Eye (tissue), 1 donor: ENCODE measurements at regions not wholly inside any gene's neighbourhood (a gene's known extent, or its start where the extent isn't known, plus 50 kb on each side); places are given as distances from the start of the nearest gene placed in this dataset.
A peak's percentile ranks its signal among the peaks of the same experiment; 100 is the strongest.
"Not testable (repeated sequence)": the region's sequence is repeated elsewhere in the genome, so short reads cannot be mapped to it uniquely, and the experiment has no call there.

Source experiments
- DNase-seq: peaks from one replicate; pipeline ENCODE4 v3.0.0-alpha.2; 2015

DNA sequence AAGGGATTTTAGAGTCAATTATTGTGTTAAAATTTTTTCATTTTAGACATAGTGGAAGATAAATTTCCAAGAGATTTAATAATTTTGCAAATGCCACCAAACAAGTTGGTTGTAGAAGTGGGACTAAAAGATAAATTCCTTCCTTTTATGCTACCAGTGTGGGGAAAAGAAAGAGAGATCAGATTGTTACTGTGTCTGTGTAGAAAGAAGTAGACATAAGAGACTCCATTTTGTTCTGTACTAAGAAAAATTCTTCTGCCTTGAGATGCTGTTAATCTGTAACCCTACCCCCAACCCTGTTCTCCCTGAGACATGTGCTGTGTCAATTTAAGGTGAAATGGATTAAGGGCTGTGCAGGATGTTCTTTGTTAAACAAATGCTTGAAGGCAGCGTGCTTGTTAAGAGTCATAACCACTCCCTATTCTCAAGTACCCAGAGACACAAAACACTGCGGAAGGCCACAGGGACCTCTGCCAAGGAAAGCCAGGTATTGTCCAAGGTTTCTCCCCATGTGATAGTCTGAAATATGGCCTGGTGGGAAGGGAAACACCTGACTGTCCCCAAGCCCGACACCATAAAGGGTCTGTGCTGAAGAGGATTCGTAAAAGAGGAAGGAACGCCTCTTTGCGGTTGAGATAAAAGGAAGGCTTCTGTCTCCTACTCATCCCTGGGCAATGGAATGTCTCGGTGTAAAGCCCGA lies 117.0 kb downstream of the CEP44 start:
- DNase-seq, result not testable (repeated sequence)

DNA sequence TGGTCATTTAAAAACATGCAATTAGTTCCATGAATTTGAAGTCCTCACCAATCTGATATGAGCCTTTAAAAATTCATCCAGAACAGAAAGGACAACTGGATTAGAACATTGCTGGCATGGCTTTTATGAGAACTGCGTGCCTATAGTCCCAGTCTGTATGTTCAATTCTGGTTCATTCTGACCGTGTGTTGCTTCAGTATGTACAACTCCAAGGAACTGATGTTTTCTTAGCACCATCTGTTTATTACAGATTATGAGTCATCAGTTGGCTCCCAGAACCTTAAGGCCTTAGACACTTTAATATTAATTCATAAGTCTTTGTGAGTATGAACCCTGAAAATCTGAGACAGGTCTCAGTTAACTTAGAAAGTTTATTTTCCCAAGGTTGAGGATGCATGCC lies 115.0 kb downstream of the CEP44 start:
- DNase-seq, result no peak

DNA sequence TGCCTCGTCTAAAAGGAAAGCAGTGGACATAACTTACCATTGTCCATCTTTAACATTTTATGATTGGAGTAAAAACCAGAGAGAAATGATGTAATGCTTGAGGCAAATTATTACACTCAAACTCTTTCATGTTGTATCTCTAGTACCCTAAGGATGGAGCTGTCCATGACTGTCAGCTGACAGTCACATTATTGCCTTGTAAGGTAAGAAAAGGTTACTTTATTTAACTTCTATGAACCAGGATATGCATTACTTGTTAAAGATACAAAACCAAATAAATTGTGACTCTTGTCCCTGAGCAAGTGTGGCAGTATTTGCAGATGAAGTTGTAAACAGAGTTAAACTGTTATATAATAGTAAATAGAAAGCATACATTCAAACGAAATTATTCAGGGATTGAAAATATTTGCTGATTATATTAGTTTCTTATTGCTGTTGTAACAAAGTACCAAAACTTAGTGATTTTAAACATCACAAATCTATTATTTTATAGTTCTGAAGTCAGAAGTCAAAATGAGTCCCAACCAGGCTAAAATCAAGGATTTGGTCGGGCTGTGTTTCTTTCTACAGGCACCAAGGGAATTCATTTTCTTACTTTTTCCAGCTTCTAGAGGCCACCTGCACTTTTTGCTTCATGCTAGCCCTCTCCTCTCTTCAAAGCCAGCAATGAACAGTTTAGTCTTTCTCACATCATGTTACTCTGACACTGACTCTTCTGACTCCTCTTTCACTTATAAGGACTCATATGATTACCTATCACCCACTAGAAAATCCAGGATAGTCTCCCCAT lies 113.8 kb downstream of the CEP44 start:
- no peak for DNase-seq

DNA sequence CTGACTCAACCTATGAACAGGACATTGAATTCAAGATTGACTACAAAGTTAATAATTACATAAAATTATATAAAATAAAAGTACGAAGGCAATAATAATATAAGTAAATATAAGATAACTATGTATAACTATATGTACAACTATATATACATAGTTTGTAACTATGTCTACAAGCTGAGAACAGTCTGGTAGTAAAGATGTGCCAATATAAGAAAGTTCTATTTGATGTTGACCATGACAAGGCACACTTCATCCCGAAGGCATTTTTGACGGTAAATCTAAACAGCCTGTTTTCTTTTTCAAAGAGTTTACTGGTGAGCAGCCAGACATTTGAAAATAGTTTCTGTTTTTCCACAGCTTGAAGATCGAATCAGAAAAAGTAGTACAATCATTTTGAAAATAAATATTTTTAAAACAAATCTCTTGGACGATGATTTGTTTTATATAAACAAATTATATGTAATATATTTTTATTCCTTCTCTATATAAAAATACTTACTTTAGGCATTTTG lies 112.9 kb downstream of the CEP44 start:
- no peak for DNase-seq

DNA sequence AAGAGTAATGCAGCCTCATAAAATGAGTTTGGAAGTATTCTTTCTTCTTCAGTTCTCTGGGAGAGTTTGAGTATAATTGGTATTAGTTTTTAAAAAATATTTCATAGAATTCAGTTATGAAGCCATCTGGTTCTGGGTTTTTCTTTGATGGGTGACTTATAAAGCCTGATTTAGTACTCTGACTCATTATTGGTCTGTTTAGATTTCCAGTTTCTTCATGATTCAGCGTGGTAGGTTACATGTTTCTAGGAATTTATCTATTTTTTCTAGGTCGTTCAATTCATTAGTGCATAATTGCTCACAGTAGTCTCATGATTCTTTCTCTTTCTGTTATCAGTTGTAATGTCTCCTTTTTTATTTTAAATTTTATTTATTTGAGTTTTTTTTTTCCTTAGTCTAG lies 111.2 kb downstream of the CEP44 start:
- DNase-seq, result no peak

- DNase-seq, result no peak
Observed at GRCh38 chr4:174389439-174389838, 105.7 kb downstream of the CEP44 start.

GRCh38 chr4:174388461-174389145 lies 104.9 kb downstream of the CEP44 start:
- DNase-seq, result no peak

DNA sequence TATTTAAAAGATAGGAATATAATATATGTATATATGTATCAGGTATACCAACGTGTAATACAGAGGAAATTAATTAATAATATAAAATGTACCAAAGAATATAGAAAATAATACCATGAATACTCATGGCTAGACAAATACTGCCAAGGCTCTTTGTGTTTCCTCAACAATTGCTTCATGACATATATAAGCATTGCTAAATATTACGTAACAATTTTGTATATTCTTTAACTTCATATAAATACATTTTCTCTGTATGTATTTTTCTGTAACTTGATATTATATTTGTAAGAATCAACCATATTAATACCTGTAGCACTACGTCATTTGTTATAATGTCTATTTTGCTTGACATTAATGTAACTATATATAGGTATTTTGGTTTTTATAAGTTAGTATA lies 104.0 kb downstream of the CEP44 start:
- no peak for DNase-seq

DNA sequence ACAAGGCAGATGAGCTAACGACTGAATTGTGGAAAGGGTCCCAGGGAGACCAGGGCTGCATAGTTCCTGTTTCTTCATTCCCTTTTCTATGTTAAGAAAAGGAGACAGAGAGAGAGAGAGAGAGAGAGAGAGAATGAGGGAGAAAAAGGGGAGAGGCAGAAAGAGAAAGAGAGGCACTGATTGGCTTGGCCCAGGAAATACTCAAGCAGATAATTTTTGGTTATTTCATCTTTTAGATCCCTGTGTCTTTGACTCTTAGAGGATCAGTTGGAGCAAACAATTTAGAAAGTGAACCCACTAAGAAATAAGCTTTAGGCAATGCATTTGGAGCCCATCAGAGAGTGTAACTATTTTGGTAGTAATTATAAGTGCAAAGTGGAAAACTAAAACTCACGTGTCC lies 103.4 kb downstream of the CEP44 start:
- DNase-seq, result peak; percentile 7

- DNase-seq, result no peak
Observed at GRCh38 chr4:174383783-174384182, 100.1 kb downstream of the CEP44 start.

DNA sequence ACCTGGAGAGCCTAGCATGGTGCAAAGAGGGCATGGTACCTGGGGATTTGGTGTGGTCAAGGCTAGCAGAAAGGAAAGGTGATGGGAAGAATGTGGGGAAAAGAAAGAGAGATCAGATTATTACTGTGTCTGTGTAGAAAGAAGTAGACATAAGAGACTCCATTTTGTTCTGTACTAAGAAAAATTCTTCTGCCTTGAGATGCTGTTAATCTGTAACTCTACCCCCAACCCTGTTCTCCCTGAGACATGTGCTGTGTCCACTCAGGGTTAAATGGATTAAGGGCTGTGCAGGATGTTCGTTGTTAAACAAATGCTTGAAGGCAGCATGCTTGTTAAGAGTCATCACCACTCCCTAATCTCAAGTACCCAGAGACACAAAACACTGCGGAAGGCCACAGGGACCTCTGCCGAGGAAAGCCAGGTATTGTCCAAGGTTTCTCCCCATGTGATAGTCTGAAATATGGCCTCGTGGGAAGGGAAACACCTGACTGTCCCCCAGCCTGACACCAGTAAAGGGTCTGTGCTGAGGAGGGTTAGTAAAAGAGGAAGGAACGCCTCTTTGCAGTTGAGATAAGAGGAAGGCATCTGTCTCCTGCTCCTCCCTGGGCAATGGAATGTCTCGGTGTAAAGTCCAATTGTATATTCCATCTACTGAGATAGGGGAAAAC lies 99.4 kb downstream of the CEP44 start:
- not testable (repeated sequence) for DNase-seq
